ENCODE measurements at regions not wholly inside any gene's neighbourhood (a gene's known extent, or its start where the extent isn't known, plus 50 kb on each side); places are given as distances from the start of the nearest gene placed in this dataset.
"Not testable (repeated sequence)": the region's sequence is repeated elsewhere in the genome, so short reads cannot be mapped to it uniquely, and the experiment has no call there.

GRCh38 chr7:32762206-32762924, 129.2 kb downstream of the KBTBD2 start:
- not testable (repeated sequence) for DNase-seq

GRCh38 chr7:32761451-32762205, 129.9 kb downstream of the KBTBD2 start:
- no peak for DNase-seq

GRCh38 chr7:32760755-32761154, 130.8 kb downstream of the KBTBD2 start:
- DNase-seq: not testable (repeated sequence)

GRCh38 chr7:32759859-32760258, 131.7 kb downstream of the KBTBD2 start:
- not testable (repeated sequence) for DNase-seq

GRCh38 chr7:32753872-32754271, 137.7 kb downstream of the KBTBD2 start:
- DNase-seq: not testable (repeated sequence)

GRCh38 chr7:32748337-32748736, 143.2 kb downstream of the KBTBD2 start:
- DNase-seq: not testable (repeated sequence)

GRCh38 chr7:32747443-32748148, 144.0 kb downstream of the KBTBD2 start:
- DNase-seq: not testable (repeated sequence)

- DNase-seq: not testable (repeated sequence)
Observed at GRCh38 chr7:32741853-32742476, 149.6 kb downstream of the KBTBD2 start.

- not testable (repeated sequence) for DNase-seq
Observed at GRCh38 chr7:32739749-32740148, 151.8 kb downstream of the KBTBD2 start.

- DNase-seq: not testable (repeated sequence)
Observed at GRCh38 chr7:32738390-32738789, 153.2 kb downstream of the KBTBD2 start.

GRCh38 chr7:32732767-32733166, 158.8 kb downstream of the KBTBD2 start:
- DNase-seq: not testable (repeated sequence)

- DNase-seq: not testable (repeated sequence)
Observed at GRCh38 chr7:32729335-32729675, 162.3 kb downstream of the KBTBD2 start.

GRCh38 chr7:32728412-32729334, 162.9 kb downstream of the KBTBD2 start:
- not testable (repeated sequence) for DNase-seq

- not testable (repeated sequence) for DNase-seq
Observed at GRCh38 chr7:32727483-32728411, 163.8 kb downstream of the KBTBD2 start.

- DNase-seq: not testable (repeated sequence)
Observed at GRCh38 chr7:32722837-32723236, 168.7 kb downstream of the KBTBD2 start.

GRCh38 chr7:32694182-32694581, 197.4 kb downstream of the KBTBD2 start:
- no peak for DNase-seq

- not testable (repeated sequence) for DNase-seq
Observed at GRCh38 chr7:32691965-32692815, 196.9 kb downstream of the AVL9 start.

- not testable (repeated sequence) for DNase-seq
Observed at GRCh38 chr7:32688092-32688491, 192.8 kb downstream of the AVL9 start.

GRCh38 chr7:32681174-32681518, 185.9 kb downstream of the AVL9 start:
- DNase-seq: no peak

Data from NCI-H1048 (cell line).